ENCODE measurements at regions not wholly inside any gene's neighbourhood (a gene's known extent, or its start where the extent isn't known, plus 50 kb on each side); places are given as distances from the start of the nearest gene placed in this dataset.
"Not testable (repeated sequence)": the region's sequence is repeated elsewhere in the genome, so short reads cannot be mapped to it uniquely, and the experiment has no call there.

DNA sequence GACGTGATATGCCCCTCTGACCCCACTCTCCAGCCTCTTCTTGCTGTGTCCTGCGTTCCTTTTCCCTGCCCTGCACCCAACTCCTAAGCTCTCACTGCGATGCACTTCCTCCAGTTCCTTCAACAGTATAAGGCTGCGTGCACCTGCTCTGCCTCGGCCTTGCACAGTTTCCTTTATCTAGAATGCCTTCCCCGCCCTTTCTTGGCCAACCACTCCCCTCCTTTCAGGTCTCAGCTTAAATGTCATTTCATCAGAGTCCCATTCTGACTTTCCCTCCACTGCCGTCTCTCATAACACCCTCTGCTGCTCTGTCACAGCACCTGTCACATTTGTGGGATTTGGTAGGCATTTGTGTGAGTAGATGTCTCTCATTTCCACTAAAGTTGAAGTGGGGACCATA, 58.4 kb upstream of the NEIL3 start:
- DNase-seq = no peak

DNA sequence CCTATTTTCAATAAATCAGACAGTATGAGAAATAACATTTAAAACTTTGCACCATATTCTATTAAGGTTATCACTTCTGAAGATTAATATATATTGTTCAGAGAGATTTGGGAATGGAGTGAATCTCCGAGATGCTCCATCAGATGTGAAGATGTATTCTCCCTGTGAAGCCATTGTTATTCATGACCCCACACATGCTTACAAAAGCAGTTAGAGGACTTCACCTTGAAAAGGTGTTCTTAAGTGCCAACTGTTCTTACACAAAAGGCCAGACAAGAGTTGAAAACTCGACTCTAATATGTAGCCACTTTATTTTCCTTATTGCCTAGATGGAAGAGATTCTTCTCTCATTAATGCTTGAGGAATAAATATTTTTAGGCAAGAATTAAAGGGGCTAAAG, 54.3 kb upstream of the NEIL3 start:
- DNase-seq = no peak

DNA sequence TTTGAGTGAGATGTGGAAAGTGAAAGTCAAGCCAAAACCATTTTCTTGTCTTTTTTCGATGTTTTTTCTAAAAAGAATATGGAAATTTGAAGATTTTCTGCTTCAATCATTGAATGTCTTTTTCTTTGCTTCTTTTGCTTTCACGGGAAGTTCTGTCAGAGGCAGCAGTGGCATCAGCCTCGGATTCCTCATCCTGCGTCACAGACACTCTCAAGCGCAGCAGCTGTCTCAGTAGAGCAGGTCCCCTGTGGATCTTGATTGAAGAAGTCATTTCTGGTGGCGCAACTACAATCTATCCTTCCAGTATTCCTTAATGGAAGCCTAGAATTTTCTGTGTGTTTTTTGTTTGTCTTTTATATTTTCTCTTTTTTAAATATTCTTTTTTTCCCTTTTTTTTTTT, 52.7 kb upstream of the NEIL3 start:
- DNase-seq = no peak

DNA sequence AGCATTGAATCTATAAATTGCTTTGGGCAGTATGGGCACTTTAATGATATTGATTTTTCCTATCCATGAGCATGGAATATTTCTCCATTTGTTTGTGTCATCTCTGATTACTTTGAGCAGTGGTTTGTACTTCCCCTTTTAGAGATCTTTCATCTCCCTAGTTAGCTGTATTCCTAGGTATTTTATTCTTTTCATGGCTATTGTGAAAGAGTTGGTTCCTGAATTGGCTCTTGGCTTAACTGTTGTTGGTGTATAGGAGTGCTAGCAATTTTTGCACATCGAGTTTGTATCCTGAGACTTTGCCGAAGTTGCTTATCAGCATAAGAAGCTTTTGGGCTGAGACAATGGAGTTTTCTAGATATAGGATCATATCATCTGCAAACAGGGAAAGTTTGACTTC, 50.2 kb upstream of the NEIL3 start:
- not testable (repeated sequence) for DNase-seq
